T1000 (cell line): ENCODE measurements at regions not wholly inside any gene's neighbourhood (a gene's known extent, or its start where the extent isn't known, plus 50 kb on each side); places are given as distances from the start of the nearest gene placed in this dataset.

Source experiments
- DNase-seq: peaks from one replicate; lab custom pipeline; 2025; ENCODE audit warnings: mixed read lengths; lab: John Stamatoyannopoulos, UW

GRCh38 chr12:38139456-38139855 is 177.1 kb upstream of the ALG10B start:
- no peak for DNase-seq

GRCh38 chr12:38141239-38141638 is 175.3 kb upstream of the ALG10B start:
- no peak for DNase-seq

- no peak for DNase-seq
Measured at GRCh38 chr12:38141861-38142260, 174.7 kb upstream of the ALG10B start.

- no peak for DNase-seq
Measured at GRCh38 chr12:38142974-38143373, 173.6 kb upstream of the ALG10B start.

- DNase-seq: no peak
Measured at GRCh38 chr12:38144049-38144448, 172.5 kb upstream of the ALG10B start.

GRCh38 chr12:38144601-38145436 is 171.8 kb upstream of the ALG10B start:
- DNase-seq: no peak

GRCh38 chr12:38149395-38150073 is 167.0 kb upstream of the ALG10B start:
- DNase-seq: peak; percentile 79

GRCh38 chr12:38151991-38152700 is 164.4 kb upstream of the ALG10B start:
- no peak for DNase-seq

GRCh38 chr12:38152816-38153736 is 163.5 kb upstream of the ALG10B start:
- DNase-seq: no peak

GRCh38 chr12:38153737-38154061 is 162.9 kb upstream of the ALG10B start:
- no peak for DNase-seq

GRCh38 chr12:38154096-38155019 is 162.2 kb upstream of the ALG10B start:
- no peak for DNase-seq

- DNase-seq: no peak
Measured at GRCh38 chr12:38155020-38155395, 161.6 kb upstream of the ALG10B start.

- no peak for DNase-seq
Measured at GRCh38 chr12:38155526-38156496, 160.8 kb upstream of the ALG10B start.

- DNase-seq: no peak
Measured at GRCh38 chr12:38156497-38157245, 159.9 kb upstream of the ALG10B start.

- DNase-seq: no peak
Measured at GRCh38 chr12:38157274-38157932, 159.2 kb upstream of the ALG10B start.

GRCh38 chr12:38157933-38158401 is 158.6 kb upstream of the ALG10B start:
- no peak for DNase-seq

GRCh38 chr12:38158428-38159091 is 158.0 kb upstream of the ALG10B start:
- DNase-seq: no peak
